ENCODE measurements at regions not wholly inside any gene's neighbourhood (a gene's known extent, or its start where the extent isn't known, plus 50 kb on each side); places are given as distances from the start of the nearest gene placed in this dataset.

- Histone ChIP-seq H3K27ac (ENCODE audit: low read depth, low read length) (no peak overlapping the region), H3K9ac (ENCODE audit: low read depth, low read length) (no peak overlapping the region), H3K4me1 (ENCODE audit: insufficient read depth, low read length) (peaks cover 43% of the 10 kb centered on the region), H3K4me3 (ENCODE audit: low read length) (no peak overlapping the region), H3K27me3 (ENCODE audit: insufficient read depth, low read length) (no peaks in the 10 kb centered on the region), H3K36me3 (ENCODE audit: insufficient read depth, low read length) (no peaks in the 10 kb centered on the region), H3K9me3 (ENCODE audit: insufficient read depth, low read depth, low read length) (no peaks in the 10 kb centered on the region)
Observed at GRCh38 chr9:13862654-13863053, 451.3 kb downstream of the NFIB start.

DNA sequence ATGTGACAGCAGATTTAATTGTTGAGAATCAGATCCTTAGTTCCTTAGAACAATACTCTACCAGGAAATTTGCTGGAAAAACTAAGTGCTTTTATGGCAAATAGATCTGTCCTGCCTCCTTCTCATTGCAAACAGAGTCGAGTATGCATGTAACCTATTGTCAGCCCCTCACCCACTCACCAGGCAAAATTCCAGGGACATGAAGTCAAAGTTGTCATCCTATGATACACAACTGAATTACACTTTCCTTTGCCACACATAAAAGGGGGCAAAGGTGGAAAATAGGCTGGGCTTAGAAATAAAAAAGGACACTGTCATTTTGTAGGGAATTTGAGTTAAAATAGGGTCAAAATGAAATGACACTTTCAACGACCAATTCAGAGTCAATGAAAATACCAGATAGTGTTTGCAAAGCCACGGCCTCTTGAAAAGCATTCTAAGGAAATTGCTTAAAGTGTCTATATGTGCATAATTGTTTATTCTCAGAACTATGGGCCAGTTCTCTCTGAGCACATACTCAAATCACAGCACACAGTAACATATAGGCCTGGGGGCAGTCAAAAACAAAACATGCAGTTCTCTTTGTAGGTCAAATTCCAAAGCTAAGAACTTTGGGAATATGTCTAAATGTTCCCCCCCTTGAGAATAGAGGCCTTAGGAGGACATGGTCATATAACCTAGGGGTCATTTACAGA lies 452.8 kb downstream of the NFIB start:
- H3K27ac ChIP-seq (ENCODE audit: low read depth, low read length): peak overlapping the region; percentile 45
- peaks cover 43% of the 10 kb centered on the region for H3K4me1 ChIP-seq (ENCODE audit: insufficient read depth, low read length)
- 71% methylated on average over 3 of the region's 3 CpGs for WGBS

DNA sequence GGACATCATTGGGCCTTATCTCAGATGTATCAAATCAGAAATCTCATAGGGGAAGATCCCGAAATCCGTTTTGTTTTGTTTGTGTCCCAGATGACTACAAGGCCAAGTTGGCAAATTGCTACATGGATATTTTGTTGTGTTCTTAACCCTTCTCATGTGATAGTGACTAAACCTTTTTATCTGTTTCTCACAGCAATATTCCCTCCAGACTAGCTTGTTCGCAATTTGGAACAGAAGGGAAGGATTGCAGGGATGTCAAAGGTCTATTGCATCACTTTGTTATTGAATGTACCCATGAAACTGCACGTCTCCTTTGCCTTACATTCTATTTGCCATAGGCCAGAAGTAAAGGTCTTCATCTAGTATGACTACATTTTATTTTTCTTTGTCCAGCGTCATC lies 453.9 kb downstream of the NFIB start:
- Histone ChIP-seq H3K4me3 (ENCODE audit: low read length) (no peak overlapping the region), H3K4me1 (ENCODE audit: insufficient read depth, low read length) (peaks cover 43% of the 10 kb centered on the region), H3K9ac (ENCODE audit: low read depth, low read length) (no peak overlapping the region), H3K27me3 (ENCODE audit: insufficient read depth, low read length) (no peaks in the 10 kb centered on the region), H3K36me3 (ENCODE audit: insufficient read depth, low read length) (no peaks in the 10 kb centered on the region), H3K27ac (ENCODE audit: low read depth, low read length) (no peak overlapping the region), H3K9me3 (ENCODE audit: insufficient read depth, low read depth, low read length) (no peaks in the 10 kb centered on the region)
- 97% methylated on average over 5 of the region's 5 CpGs for WGBS

More for the DNA sequence above, 452.8 kb downstream of the NFIB start:
- Histone ChIP-seq H3K27me3 (ENCODE audit: insufficient read depth, low read length) (no peaks in the 10 kb centered on the region), H3K36me3 (ENCODE audit: insufficient read depth, low read length) (no peaks in the 10 kb centered on the region), H3K4me3 (ENCODE audit: low read length) (no peak overlapping the region), H3K9ac (ENCODE audit: low read depth, low read length) (no peak overlapping the region), H3K9me3 (ENCODE audit: insufficient read depth, low read depth, low read length) (no peaks in the 10 kb centered on the region)

DNA sequence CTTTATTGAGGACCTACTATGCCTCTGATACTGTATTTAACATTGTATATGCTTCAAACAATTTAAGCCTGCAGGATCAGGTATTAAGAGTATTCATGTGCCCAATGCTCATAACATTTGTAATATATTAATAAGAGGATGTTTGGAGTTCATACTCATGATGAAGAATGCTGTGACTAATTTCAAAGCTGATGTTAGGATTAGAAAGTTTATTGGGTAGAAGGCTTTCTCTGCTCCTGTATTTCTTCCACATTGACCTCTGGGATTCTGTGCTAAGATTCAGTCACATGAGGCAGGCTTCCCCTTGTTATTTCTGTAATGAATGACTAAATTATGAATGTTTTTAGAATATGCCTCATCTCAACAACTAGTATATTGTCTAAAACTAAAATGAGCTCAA lies 456.4 kb downstream of the NFIB start:
- Histone ChIP-seq H3K36me3 (ENCODE audit: insufficient read depth, low read length) (no peaks in the 10 kb centered on the region), H3K27ac (ENCODE audit: low read depth, low read length) (no peak overlapping the region), H3K4me1 (ENCODE audit: insufficient read depth, low read length) (peaks cover 38% of the 10 kb centered on the region), H3K27me3 (ENCODE audit: insufficient read depth, low read length) (no peaks in the 10 kb centered on the region), H3K9ac (ENCODE audit: low read depth, low read length) (no peak overlapping the region), H3K9me3 (ENCODE audit: insufficient read depth, low read depth, low read length) (no peaks in the 10 kb centered on the region), H3K4me3 (ENCODE audit: low read length) (no peak overlapping the region)

DNA sequence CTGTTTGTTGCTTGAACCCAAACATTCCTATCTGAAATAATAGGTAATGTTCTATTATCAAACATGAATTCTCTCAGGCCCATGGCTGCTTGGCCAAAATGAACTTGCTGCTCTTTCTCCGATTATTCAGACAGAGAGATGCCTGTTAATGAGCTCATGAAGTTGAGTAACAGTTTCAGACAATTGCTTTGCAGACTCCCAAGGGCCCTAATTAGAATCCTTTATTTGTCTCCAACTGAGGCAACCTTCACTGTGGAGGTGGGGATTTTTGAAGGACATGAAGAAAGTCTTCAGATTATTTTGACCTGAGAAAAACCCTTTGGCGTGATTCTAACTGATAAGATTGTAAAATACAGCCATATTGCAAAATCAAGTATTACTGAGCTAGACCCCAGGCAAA lies 466.7 kb downstream of the NFIB start:
- Histone ChIP-seq H3K9me3 (ENCODE audit: insufficient read depth, low read depth, low read length) (no peaks in the 10 kb centered on the region), H3K27me3 (ENCODE audit: insufficient read depth, low read length) (no peaks in the 10 kb centered on the region), H3K4me1 (ENCODE audit: insufficient read depth, low read length) (no peaks in the 10 kb centered on the region), H3K4me3 (ENCODE audit: low read length) (no peak overlapping the region), H3K27ac (ENCODE audit: low read depth, low read length) (no peak overlapping the region), H3K36me3 (ENCODE audit: insufficient read depth, low read length) (no peaks in the 10 kb centered on the region), H3K9ac (ENCODE audit: low read depth, low read length) (no peak overlapping the region)
- 97% methylated on average over 2 of the region's 2 CpGs for WGBS

DNA sequence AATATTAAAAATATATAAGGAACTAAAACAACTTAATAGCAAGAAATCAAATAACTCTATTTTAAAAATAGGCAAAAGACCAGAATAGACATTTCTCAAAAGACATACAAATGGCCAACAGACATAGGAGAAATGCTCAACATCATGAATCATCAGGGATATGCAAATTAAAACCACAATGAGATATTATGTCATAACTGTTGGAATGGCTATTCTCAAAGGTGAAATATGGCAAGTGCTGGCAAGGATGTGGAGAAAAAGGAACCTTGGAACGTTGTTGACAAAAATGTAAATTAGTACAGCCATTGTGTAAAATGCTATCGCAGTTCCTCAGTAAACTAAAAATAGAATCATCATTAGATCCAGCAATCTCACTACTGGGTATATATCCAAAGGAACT lies 468.5 kb downstream of the NFIB start:
- no peak overlapping the region for H3K27ac ChIP-seq (ENCODE audit: low read depth, low read length)
- no peak overlapping the region for H3K9ac ChIP-seq (ENCODE audit: low read depth, low read length)
- H3K36me3 ChIP-seq (ENCODE audit: insufficient read depth, low read length): no peaks in the 10 kb centered on the region
- H3K27me3 ChIP-seq (ENCODE audit: insufficient read depth, low read length): no peaks in the 10 kb centered on the region
- H3K9me3 ChIP-seq (ENCODE audit: insufficient read depth, low read depth, low read length): no peaks in the 10 kb centered on the region
- H3K4me1 ChIP-seq (ENCODE audit: insufficient read depth, low read length): no peaks in the 10 kb centered on the region
- 86% methylated on average over 2 of the region's 2 CpGs for WGBS
- H3K4me3 ChIP-seq (ENCODE audit: low read length): no peak overlapping the region

GRCh38 chr9:13841746-13842462 lies 472.0 kb downstream of the NFIB start:
- Histone ChIP-seq H3K4me1 (ENCODE audit: insufficient read depth, low read length) (no peaks in the 10 kb centered on the region), H3K4me3 (ENCODE audit: low read length) (no peak overlapping the region)
- 81% methylated on average over 7 of the region's 7 CpGs for WGBS

GRCh38 chr9:13832446-13832845 lies 481.5 kb downstream of the NFIB start:
- Histone ChIP-seq H3K9me3 (ENCODE audit: insufficient read depth, low read depth, low read length) (peaks cover 21% of the 10 kb centered on the region), H3K27ac (ENCODE audit: low read depth, low read length) (no peak overlapping the region), H3K36me3 (ENCODE audit: insufficient read depth, low read length) (no peaks in the 10 kb centered on the region), H3K4me3 (ENCODE audit: low read length) (no peak overlapping the region), H3K27me3 (ENCODE audit: insufficient read depth, low read length) (no peaks in the 10 kb centered on the region), H3K4me1 (ENCODE audit: insufficient read depth, low read length) (no peaks in the 10 kb centered on the region), H3K9ac (ENCODE audit: low read depth, low read length) (no peak overlapping the region)

More at GRCh38 chr9:13841746-13842462, 472.0 kb downstream of the NFIB start:
- H3K36me3 ChIP-seq (ENCODE audit: insufficient read depth, low read length): no peaks in the 10 kb centered on the region
- no peaks in the 10 kb centered on the region for H3K27me3 ChIP-seq (ENCODE audit: insufficient read depth, low read length)
- H3K9me3 ChIP-seq (ENCODE audit: insufficient read depth, low read depth, low read length): no peaks in the 10 kb centered on the region
- no peak overlapping the region for H3K27ac ChIP-seq (ENCODE audit: low read depth, low read length)
- no peak overlapping the region for H3K9ac ChIP-seq (ENCODE audit: low read depth, low read length)

GRCh38 chr9:13823026-13823425 lies 490.9 kb downstream of the NFIB start:
- Histone ChIP-seq H3K27me3 (ENCODE audit: insufficient read depth, low read length) (no peaks in the 10 kb centered on the region), H3K4me3 (ENCODE audit: low read length) (no peak overlapping the region), H3K27ac (ENCODE audit: low read depth, low read length) (no peak overlapping the region), H3K36me3 (ENCODE audit: insufficient read depth, low read length) (no peaks in the 10 kb centered on the region), H3K9ac (ENCODE audit: low read depth, low read length) (no peak overlapping the region), H3K9me3 (ENCODE audit: insufficient read depth, low read depth, low read length) (no peaks in the 10 kb centered on the region), H3K4me1 (ENCODE audit: insufficient read depth, low read length) (no peaks in the 10 kb centered on the region)

DNA sequence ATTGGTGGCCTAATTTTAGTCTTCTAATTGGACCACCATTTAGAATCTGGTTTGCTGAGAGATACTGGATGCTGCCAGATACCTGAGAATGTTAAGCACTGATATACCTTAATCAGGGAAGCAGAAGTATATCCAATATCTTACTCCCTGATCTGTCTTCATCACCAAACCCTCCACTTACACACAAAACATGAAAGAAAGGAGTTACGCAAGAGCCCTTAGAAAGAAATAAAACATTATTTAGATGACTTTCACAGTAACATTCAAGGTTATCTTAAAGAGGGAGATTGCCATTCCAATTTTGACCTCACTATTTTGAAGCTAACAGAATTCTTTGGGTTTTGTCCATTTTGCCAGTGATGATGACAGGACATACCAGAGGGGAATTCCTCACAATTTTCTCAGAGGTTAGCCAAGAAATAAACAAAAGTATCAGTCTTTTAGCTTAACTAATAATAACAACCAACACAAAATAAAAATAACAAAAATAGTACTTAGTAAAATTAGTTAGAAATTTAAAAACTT lies 496.1 kb downstream of the NFIB start:
- no peaks in the 10 kb centered on the region for H3K27me3 ChIP-seq (ENCODE audit: insufficient read depth, low read length)
- H3K9ac ChIP-seq (ENCODE audit: low read depth, low read length): no peak overlapping the region
- no peaks in the 10 kb centered on the region for H3K9me3 ChIP-seq (ENCODE audit: insufficient read depth, low read depth, low read length)
- 100% methylated on average over 1 of the region's 1 CpG for WGBS
- no peaks in the 10 kb centered on the region for H3K4me1 ChIP-seq (ENCODE audit: insufficient read depth, low read length)
- H3K27ac ChIP-seq (ENCODE audit: low read depth, low read length): no peak overlapping the region
- H3K4me3 ChIP-seq (ENCODE audit: low read length): no peak overlapping the region
- no peaks in the 10 kb centered on the region for H3K36me3 ChIP-seq (ENCODE audit: insufficient read depth, low read length)

- WGBS: 94% methylated on average over 3 of the region's 3 CpGs
- no peaks in the 10 kb centered on the region for H3K9me3 ChIP-seq (ENCODE audit: insufficient read depth, low read depth, low read length)
- H3K4me3 ChIP-seq (ENCODE audit: low read length): no peak overlapping the region
- no peaks in the 10 kb centered on the region for H3K27me3 ChIP-seq (ENCODE audit: insufficient read depth, low read length)
- H3K9ac ChIP-seq (ENCODE audit: low read depth, low read length): no peak overlapping the region
- no peak overlapping the region for H3K27ac ChIP-seq (ENCODE audit: low read depth, low read length)
- H3K36me3 ChIP-seq (ENCODE audit: insufficient read depth, low read length): no peaks in the 10 kb centered on the region
- no peaks in the 10 kb centered on the region for H3K4me1 ChIP-seq (ENCODE audit: insufficient read depth, low read length)
Observed at GRCh38 chr9:13816837-13817236, 497.1 kb downstream of the NFIB start.
